ENCODE measurements at regions not wholly inside any gene's neighbourhood (a gene's known extent, or its start where the extent isn't known, plus 50 kb on each side); places are given as distances from the start of the nearest gene placed in this dataset.

DNA sequence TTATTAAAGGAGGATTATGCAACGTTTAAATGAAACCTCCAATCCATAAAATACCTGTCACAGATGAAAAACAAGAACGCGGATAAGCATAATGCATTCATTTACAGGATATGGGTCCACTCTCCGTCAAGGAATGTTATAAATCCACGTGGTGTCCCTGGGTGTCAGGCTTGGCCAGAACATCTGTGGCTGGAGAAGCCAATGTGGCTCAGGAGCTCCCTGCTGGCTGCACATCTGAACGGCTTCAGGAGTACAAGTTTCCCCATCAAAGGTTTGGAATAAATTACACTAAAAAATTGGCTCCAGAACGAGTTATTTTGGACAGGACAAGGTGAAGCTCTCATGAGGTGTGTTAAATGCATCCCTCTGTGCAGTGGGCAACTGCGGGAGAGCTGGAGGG, 87.8 kb upstream of the LEF1 start (continued):
- TF ChIP-seq, protein P1, sequence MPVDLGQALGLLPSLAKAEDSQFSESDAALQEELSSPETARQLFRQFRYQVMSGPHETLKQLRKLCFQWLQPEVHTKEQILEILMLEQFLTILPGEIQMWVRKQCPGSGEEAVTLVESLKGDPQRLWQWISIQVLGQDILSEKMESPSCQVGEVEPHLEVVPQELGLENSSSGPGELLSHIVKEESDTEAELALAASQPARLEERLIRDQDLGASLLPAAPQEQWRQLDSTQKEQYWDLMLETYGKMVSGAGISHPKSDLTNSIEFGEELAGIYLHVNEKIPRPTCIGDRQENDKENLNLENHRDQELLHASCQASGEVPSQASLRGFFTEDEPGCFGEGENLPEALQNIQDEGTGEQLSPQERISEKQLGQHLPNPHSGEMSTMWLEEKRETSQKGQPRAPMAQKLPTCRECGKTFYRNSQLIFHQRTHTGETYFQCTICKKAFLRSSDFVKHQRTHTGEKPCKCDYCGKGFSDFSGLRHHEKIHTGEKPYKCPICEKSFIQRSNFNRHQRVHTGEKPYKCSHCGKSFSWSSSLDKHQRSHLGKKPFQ (tag by site-specific recombination; IDR thresholded peaks at IDR 0.05), result no peak
- TF ChIP-seq, protein P2, sequence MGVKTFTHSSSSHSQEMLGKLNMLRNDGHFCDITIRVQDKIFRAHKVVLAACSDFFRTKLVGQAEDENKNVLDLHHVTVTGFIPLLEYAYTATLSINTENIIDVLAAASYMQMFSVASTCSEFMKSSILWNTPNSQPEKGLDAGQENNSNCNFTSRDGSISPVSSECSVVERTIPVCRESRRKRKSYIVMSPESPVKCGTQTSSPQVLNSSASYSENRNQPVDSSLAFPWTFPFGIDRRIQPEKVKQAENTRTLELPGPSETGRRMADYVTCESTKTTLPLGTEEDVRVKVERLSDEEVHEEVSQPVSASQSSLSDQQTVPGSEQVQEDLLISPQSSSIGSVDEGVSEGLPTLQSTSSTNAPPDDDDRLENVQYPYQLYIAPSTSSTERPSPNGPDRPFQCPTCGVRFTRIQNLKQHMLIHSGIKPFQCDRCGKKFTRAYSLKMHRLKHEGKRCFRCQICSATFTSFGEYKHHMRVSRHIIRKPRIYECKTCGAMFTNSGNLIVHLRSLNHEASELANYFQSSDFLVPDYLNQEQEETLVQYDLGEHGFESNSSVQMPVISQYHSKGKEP (tag by site-specific recombination; IDR thresholded peaks at IDR 0.05), result no peak
- TF ChIP-seq, protein P3, sequence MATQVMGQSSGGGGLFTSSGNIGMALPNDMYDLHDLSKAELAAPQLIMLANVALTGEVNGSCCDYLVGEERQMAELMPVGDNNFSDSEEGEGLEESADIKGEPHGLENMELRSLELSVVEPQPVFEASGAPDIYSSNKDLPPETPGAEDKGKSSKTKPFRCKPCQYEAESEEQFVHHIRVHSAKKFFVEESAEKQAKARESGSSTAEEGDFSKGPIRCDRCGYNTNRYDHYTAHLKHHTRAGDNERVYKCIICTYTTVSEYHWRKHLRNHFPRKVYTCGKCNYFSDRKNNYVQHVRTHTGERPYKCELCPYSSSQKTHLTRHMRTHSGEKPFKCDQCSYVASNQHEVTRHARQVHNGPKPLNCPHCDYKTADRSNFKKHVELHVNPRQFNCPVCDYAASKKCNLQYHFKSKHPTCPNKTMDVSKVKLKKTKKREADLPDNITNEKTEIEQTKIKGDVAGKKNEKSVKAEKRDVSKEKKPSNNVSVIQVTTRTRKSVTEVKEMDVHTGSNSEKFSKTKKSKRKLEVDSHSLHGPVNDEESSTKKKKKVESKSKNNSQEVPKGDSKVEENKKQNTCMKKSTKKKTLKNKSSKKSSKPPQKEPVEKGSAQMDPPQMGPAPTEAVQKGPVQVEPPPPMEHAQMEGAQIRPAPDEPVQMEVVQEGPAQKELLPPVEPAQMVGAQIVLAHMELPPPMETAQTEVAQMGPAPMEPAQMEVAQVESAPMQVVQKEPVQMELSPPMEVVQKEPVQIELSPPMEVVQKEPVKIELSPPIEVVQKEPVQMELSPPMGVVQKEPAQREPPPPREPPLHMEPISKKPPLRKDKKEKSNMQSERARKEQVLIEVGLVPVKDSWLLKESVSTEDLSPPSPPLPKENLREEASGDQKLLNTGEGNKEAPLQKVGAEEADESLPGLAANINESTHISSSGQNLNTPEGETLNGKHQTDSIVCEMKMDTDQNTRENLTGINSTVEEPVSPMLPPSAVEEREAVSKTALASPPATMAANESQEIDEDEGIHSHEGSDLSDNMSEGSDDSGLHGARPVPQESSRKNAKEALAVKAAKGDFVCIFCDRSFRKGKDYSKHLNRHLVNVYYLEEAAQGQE (tag by site-specific recombination; IDR thresholded peaks at IDR 0.05), result no peak
- no peak for TF ChIP-seq MEIS1 (CRISPR knock-in tag; IDR thresholded peaks at IDR 0.05; ENCODE audit: borderline replicate concordance)
- no peak for TF ChIP-seq ZFP37 (tag by site-specific recombination; IDR thresholded peaks at IDR 0.05)
- TF ChIP-seq ZNF366 (tag by site-specific recombination; conservative IDR thresholded peaks at IDR 0.05), result no peak
- TF ChIP-seq, protein P4, sequence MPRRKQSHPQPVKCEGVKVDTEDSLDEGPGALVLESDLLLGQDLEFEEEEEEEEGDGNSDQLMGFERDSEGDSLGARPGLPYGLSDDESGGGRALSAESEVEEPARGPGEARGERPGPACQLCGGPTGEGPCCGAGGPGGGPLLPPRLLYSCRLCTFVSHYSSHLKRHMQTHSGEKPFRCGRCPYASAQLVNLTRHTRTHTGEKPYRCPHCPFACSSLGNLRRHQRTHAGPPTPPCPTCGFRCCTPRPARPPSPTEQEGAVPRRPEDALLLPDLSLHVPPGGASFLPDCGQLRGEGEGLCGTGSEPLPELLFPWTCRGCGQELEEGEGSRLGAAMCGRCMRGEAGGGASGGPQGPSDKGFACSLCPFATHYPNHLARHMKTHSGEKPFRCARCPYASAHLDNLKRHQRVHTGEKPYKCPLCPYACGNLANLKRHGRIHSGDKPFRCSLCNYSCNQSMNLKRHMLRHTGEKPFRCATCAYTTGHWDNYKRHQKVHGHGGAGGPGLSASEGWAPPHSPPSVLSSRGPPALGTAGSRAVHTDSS (tag by site-specific recombination; IDR thresholded peaks at IDR 0.05), result no peak
- no peak for TF ChIP-seq ZNF626 (tag by site-specific recombination; IDR thresholded peaks at IDR 0.05)
- no peak for TF ChIP-seq ZNF302 (tag by site-specific recombination; IDR thresholded peaks at IDR 0.05; ENCODE audit: low read depth)
- no peak for TF ChIP-seq ZNF747 (tag by site-specific recombination; IDR thresholded peaks at IDR 0.05)

DNA sequence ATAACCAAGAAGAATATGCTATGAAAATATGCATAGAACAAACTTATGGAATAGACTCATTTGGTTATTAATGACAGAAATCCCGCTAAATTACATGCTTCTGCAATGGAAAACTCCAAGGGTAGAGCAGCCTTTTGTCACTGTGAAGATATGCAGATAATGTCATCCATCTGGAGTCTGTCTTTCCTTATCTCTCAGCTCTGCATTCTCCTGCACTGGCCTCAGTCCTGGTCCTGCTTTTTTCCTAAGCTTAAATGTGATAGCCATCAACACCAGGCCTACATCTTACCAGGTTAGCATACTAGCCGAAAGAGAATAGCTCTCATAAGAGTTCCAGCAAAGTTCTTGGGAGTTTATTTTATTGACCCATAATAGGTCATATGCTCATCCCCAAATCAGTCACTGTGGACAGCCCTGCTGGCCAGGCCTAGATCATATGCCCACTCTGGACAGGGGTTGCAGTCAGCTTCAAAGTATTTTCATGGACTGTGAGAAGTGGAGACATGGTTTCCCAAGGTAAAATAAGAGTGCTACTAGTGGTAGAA, 86.5 kb upstream of the LEF1 start:
- Histone ChIP-seq H3K4me3 (ENCODE audit: low read depth, low read length) (no peak overlapping the region), H3K36me3 (ENCODE audit: control insufficient read depth in 2 of 2, insufficient read depth in 1 of 2, low read length in 2 of 2) (no peaks in the 10 kb centered on the region), H3K27ac (ENCODE audit: extremely low read depth, low read depth, low read length) (no peak overlapping the region), H3K9me3 (ENCODE audit: control insufficient read depth, insufficient read depth, low read depth, low read length) (no peaks in the 10 kb centered on the region), H3K4me1 (ENCODE audit: control insufficient read depth, insufficient read depth, low read length) (no peaks in the 10 kb centered on the region)
- TF ChIP-seq ZNF214 (tag by site-specific recombination; IDR thresholded peaks at IDR 0.05; ENCODE audit: borderline replicate concordance) (no peak), KLF1 (tag by site-specific recombination; IDR thresholded peaks at IDR 0.05) (no peak)
- TF ChIP-seq, protein P5, sequence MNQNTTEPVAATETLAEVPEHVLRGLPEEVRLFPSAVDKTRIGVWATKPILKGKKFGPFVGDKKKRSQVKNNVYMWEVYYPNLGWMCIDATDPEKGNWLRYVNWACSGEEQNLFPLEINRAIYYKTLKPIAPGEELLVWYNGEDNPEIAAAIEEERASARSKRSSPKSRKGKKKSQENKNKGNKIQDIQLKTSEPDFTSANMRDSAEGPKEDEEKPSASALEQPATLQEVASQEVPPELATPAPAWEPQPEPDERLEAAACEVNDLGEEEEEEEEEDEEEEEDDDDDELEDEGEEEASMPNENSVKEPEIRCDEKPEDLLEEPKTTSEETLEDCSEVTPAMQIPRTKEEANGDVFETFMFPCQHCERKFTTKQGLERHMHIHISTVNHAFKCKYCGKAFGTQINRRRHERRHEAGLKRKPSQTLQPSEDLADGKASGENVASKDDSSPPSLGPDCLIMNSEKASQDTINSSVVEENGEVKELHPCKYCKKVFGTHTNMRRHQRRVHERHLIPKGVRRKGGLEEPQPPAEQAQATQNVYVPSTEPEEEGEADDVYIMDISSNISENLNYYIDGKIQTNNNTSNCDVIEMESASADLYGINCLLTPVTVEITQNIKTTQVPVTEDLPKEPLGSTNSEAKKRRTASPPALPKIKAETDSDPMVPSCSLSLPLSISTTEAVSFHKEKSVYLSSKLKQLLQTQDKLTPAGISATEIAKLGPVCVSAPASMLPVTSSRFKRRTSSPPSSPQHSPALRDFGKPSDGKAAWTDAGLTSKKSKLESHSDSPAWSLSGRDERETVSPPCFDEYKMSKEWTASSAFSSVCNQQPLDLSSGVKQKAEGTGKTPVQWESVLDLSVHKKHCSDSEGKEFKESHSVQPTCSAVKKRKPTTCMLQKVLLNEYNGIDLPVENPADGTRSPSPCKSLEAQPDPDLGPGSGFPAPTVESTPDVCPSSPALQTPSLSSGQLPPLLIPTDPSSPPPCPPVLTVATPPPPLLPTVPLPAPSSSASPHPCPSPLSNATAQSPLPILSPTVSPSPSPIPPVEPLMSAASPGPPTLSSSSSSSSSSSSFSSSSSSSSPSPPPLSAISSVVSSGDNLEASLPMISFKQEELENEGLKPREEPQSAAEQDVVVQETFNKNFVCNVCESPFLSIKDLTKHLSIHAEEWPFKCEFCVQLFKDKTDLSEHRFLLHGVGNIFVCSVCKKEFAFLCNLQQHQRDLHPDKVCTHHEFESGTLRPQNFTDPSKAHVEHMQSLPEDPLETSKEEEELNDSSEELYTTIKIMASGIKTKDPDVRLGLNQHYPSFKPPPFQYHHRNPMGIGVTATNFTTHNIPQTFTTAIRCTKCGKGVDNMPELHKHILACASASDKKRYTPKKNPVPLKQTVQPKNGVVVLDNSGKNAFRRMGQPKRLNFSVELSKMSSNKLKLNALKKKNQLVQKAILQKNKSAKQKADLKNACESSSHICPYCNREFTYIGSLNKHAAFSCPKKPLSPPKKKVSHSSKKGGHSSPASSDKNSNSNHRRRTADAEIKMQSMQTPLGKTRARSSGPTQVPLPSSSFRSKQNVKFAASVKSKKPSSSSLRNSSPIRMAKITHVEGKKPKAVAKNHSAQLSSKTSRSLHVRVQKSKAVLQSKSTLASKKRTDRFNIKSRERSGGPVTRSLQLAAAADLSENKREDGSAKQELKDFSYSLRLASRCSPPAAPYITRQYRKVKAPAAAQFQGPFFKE (tag by site-specific recombination; IDR thresholded peaks at IDR 0.05; ENCODE audit: borderline replicate concordance), result no peak
- ChIA-PET CTCF (no interaction called here), POLR2A (no interaction called here)
